GM12875 (cell line): ENCODE measurements at regions not wholly inside any gene's neighbourhood (a gene's known extent, or its start where the extent isn't known, plus 50 kb on each side); places are given as distances from the start of the nearest gene placed in this dataset.

Experiments
- H3K4me3 ChIP-seq: one replicate; pipeline ENCODE4 v1.5.1; 2011; ENCODE audit warnings: low read depth, low read length, control low read depth
- CTCF ChIP-seq: IDR thresholded peaks from 2 replicates; pipeline ENCODE4 v1.5.1; 2011; ENCODE audit warnings: low read depth, mild to moderate bottlenecking, control low read depth, inconsistent platforms, low read length, moderate library complexity, borderline replicate concordance; ENCODE audit not compliant: insufficient read depth

- no peak overlapping the region for H3K4me3 ChIP-seq
- TF ChIP-seq CTCF = no peak
Measured at GRCh38 chr6:25124216-25124715, 154.9 kb upstream of the CARMIL1 start.

- TF ChIP-seq CTCF = no peak
- no peak overlapping the region for H3K4me3 ChIP-seq
Measured at GRCh38 chr6:25125736-25126135, 153.4 kb upstream of the CARMIL1 start.

- no peak overlapping the region for H3K4me3 ChIP-seq
- TF ChIP-seq CTCF = no peak
Measured at GRCh38 chr6:25127076-25127837, 151.9 kb upstream of the CARMIL1 start.

GRCh38 chr6:25130518-25130917 is 148.7 kb upstream of the CARMIL1 start:
- H3K4me3 ChIP-seq = no peak overlapping the region
- TF ChIP-seq CTCF = no peak

- no peak overlapping the region for H3K4me3 ChIP-seq
- TF ChIP-seq CTCF = no peak
Measured at GRCh38 chr6:25132934-25133333, 146.2 kb upstream of the CARMIL1 start.

- no peak for TF ChIP-seq CTCF
- no peak overlapping the region for H3K4me3 ChIP-seq
Measured at GRCh38 chr6:25133568-25133967, 145.6 kb upstream of the CARMIL1 start.

- no peak overlapping the region for H3K4me3 ChIP-seq
- no peak for TF ChIP-seq CTCF
Measured at GRCh38 chr6:25136854-25137253, 142.3 kb upstream of the CARMIL1 start.
